Activated CD4-positive, alpha-beta T cell treated with anti-CD3 and anti-CD28 coated beads, Interleukin-2, Interleukin-4, amounts not matched to agents 100 ng/mL and 50 ng/mL, durations not matched to agents 16 hours and 8 hours (primary cell): ENCODE measurements at regions not wholly inside any gene's neighbourhood (a gene's known extent, or its start where the extent isn't known, plus 50 kb on each side); places are given as distances from the start of the nearest gene placed in this dataset.
"Not testable (repeated sequence)": the region's sequence is repeated elsewhere in the genome, so short reads cannot be mapped to it uniquely, and the experiment has no call there.

Experiments used
- DNase-seq: peaks from one replicate; pipeline ENCODE4 v3.0.0-alpha.2; 2020; ENCODE audit warnings: low spot score

DNA sequence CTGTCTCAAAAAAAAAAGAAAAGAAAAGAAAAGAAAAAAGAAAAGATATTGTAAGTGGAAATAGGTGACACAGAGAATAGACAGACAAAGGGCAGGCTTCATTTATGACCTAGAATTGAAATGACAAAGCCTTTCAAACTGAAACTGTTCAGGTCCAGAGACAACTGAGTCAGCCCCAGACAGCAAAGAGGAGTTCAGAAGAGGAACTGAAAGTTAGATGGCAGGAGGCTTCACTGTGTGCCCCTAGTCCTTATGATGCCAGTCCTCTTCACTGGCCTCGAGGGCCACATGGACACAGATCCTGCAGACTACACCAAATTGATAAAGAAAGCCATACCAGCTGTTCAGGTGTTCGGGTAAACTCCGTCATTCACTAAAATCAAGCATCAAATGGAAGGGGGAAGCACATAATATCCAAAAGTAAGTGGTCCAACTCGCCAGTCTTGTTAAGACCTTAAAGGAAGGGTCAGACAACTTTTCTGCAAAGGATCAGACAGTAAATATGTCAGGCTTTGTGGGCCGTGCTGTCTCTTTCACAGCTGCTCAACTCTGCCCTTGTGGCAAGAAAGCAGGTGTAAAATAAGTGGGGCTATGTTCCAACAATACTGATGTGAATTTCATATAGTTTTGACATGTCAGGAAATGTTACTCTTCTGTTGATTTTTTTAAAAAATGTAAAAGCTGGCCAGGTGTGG is 231.9 kb upstream of the MGAT5 start:
- peak; percentile 18 for DNase-seq

GRCh38 chr2:134023854-134024253 is 230.0 kb upstream of the MGAT5 start:
- DNase-seq = no peak

- DNase-seq = no peak
Observed at GRCh38 chr2:134027980-134028379, 225.9 kb upstream of the MGAT5 start.

- no peak for DNase-seq
Observed at GRCh38 chr2:134029418-134029817, 224.5 kb upstream of the MGAT5 start.

- no peak for DNase-seq
Observed at GRCh38 chr2:134031539-134031938, 222.3 kb upstream of the MGAT5 start.

DNA sequence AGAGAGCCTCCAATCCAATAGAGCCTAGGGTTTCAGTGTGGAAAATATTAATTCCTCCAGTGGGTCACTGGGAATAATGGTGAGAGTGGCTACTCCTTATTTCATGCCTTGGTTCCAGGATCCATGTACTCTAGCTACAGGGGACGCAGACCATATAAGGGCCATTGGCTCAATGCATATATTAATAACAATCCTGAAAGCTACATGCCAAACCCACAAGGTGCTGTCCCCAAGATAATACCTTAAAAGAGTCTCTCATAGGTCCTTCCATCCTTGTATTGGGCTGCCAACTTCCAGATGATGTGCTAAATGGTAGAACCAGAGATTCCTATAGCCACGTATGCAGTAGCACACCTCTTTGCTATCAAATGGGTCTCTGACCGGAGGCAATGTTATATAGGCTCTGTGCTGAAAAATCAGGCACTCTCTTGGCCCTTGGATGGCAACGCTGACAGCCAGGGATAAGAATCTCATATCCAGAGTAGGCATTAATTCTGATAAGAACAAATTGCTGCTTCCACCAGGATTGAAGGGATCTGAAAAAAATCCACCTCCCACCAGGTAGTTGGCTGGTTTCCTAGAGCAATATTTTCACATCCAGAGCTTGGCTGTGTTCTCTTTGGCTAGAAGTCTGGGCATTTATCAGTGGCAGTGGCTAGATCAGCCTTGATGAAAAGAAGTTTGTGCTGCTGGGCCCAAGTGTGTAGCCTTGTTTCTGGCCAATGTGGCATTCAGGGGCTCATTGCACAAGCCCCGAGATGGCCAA is 218.1 kb upstream of the MGAT5 start:
- DNase-seq = no peak

DNA sequence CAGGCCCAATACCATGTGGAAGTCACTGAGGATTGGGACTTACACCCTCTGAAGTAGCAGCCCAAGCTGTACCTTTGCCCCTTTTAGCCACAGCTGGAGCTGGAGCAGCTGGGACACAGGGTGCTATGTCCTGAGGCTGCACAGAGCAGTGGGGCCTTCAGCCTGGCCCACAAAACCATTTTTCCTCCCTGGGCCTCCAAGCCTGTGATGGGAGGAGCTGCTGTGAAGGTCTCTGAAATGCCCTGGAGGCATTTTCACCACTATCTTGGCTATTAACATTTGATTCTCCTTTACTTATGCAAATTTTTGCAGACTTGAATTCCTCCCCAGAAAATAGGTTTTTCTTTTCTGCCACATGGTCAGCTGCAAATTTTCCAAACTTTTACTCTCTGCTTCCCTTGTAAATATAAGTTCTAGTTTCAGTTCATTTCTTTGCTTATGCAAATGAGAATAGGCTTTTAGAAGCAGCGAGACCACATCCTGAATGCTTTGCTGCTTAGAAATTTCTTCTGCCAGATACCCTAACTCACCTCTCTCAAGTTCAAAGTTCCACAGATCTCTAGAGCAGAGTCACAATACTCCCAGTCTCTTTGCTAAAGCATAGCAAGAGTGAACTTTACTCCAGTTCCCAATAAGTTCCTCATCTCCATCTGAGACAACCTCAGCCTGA is 213.8 kb upstream of the MGAT5 start:
- DNase-seq = no peak

DNA sequence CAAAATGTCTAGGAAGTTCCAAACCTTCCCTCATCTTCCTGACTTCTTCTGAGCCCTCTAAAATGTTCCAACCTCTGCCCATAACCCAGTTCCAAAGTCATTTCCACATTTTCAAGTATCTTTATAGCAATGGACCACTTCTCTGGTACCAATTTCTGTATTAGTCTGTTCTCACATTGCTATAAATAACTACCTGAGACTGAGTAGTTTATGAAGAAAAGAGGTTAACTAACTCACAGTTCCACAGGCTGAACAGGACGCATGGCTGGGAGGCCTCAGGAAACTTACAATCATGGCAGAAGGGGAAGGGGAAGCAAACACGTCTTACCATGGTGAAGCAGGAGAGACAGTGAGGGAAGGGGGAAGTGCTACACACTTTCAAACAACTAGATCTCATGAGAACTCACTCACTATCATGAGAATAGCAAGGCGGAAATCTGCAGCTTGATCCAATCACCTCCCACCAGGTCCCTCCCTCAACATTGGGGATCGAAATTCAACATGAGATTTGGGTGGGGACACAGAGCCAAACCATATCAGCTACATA is 213.2 kb upstream of the MGAT5 start:
- DNase-seq = not testable (repeated sequence)

- DNase-seq = no peak
Observed at GRCh38 chr2:134041877-134042276, 212.0 kb upstream of the MGAT5 start.

DNA sequence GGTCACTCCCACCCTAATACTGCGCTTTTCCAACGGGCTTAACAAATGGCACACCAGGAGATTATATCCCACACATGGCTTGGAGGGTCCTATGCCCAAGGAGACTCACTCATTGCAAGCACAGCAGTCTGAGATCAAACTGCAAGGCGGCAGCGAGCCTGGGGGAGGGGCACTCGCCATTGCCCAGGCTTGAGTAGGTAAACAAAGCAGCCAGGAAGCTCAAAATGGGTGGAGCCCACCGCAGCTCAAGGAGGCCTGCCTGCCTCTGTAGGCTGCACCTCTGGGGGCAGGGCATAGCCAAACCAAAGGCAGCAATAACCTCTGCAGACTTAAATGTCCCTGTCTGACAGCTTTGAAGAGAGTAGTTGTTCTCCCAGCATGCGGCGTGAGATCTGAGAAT is 210.8 kb upstream of the MGAT5 start:
- DNase-seq = not testable (repeated sequence)

DNA sequence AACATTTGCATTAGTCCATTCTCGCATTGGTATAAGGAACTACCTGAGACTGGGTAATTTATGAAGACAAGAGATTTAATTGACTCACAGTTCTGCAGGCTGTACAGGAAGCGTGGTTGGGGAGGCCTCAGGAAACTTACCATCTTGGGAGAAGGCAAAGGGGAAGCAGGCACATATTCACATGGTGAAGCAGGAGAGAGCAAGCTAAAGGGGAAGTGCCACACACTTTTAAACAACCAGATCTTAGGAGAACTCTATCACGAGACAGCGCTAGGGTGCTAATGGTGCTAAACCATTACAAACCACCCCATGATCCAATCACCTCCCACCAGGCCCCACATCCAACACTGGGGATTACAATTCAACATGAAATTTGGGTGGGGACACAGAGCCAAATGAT is 201.7 kb upstream of the MGAT5 start:
- no peak for DNase-seq

- no peak for DNase-seq
Observed at GRCh38 chr2:134056173-134056572, 197.7 kb upstream of the MGAT5 start.

DNA sequence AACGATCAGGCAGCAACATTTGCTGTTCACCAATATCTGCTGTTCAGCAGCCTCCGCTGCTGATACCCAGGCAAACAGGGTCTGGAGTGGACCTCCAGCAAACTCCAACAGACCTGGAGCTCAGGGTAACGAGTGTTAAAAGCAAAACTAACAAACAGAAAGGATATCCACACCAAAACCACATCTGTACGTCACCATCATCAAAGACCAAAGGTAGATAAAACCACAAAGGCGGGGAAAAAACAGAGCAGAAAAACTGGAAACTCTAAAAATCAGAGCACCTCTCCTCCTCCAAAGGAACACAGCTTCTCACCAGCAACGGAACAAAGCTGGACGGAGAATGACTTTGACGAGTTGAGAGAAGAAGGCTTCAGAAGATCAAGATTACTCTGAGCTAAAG is 192.8 kb upstream of the MGAT5 start:
- not testable (repeated sequence) for DNase-seq

DNA sequence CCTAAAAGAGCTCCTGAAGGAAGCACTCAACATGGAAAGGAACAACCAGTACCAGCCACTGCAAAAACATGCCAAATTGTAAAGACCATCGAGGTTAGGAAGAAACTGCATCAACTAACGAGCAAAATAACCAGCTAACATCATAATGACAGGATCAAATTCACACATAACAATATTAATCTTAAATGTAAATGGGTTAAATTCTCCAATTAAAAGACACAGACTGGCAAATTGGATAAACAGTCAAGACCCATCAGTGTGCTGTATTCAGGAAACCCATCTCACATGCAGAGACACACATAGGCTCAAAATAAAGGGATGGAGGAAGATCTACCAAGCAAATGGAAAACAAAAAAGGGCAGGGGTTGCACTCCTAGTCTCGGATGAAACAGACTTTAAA is 191.6 kb upstream of the MGAT5 start:
- not testable (repeated sequence) for DNase-seq

DNA sequence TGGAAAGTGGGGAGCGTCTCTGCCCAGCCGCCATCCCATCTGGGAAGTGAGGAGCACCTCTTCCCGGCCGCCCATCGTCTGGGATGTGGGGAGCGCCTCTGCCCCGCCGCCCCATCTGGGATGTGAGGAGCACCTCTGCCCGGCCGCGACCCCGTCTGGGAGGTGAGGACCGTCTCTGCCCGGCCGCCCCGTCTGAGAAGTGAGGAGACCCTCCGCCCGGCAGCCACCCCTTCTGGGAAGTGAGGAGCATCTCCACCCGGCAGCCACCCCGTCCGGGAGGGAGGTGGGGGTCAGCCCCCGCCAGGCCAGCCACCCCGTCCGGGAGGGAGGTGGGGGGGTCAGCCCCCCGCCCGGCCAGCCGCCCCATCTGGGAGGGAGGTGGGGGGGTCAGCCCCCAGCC is 190.0 kb upstream of the MGAT5 start:
- not testable (repeated sequence) for DNase-seq

GRCh38 chr2:134070281-134070741 is 183.6 kb upstream of the MGAT5 start:
- DNase-seq = no peak

GRCh38 chr2:134072341-134072740 is 181.5 kb upstream of the MGAT5 start:
- no peak for DNase-seq

- no peak for DNase-seq
Observed at GRCh38 chr2:134073023-134073422, 180.8 kb upstream of the MGAT5 start.

- DNase-seq = no peak
Observed at GRCh38 chr2:134074619-134075018, 179.3 kb upstream of the MGAT5 start.

- DNase-seq = no peak
Observed at GRCh38 chr2:134075204-134075603, 178.7 kb upstream of the MGAT5 start.

GRCh38 chr2:134078354-134078753 is 175.5 kb upstream of the MGAT5 start:
- no peak for DNase-seq

DNA sequence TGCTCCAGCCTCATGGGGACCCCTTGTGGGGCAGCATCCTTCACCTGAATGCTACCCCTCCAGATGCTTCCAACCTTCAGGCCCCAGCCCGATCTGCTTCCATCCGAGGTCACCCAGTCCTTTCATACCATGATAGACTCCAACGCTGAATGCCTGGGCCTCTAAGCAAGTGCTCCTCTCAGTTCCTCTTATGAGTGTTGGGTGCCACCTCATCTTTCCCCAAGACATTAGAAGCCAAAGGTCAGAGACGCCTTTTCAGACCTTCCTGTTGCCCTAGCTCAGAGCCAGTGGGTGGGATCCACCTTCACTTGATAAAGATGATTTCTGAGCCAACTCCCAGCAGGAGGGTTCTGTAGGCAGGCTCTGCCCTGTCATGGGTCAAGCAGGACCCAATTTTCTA is 174.5 kb upstream of the MGAT5 start:
- no peak for DNase-seq
